HCT116 (cell line): ENCODE measurements at regions not wholly inside any gene's neighbourhood (a gene's known extent, or its start where the extent isn't known, plus 50 kb on each side); places are given as distances from the start of the nearest gene placed in this dataset.

Experiments used
- ATAC-seq: fragments of 200-7000 bp; cut with Tn5 transposase; 2 replicates; pipeline ENCODE4 v1.9.1; 2020; ENCODE audit warnings: mild to moderate bottlenecking, moderate library complexity
- BruUV-seq: library from RNA; stranded (reverse); fragments of 400-500 nt; replicated peaks from 2 replicates; lab custom pipeline; 2021; lab: Mats Ljungman, UMichigan
- CTCF ChIA-PET: fragments of 300-600 bp; sonication (Branson Sonifier 250); formaldehyde crosslinking; loops from one replicate; lab custom pipeline; 2021; ENCODE audit warnings: antibody characterized with exemption; lab: Charles Lee
- POLR2A ChIA-PET: fragments of 300-600, 350-600 bp; sonication (Branson Sonifier 250); formaldehyde crosslinking; loops from one replicate; lab custom pipeline; 2021; ENCODE audit warnings: antibody characterized with exemption; lab: Charles Lee
- RAD21 ChIA-PET, 2 experiments: fragments of 300-600 bp; sonication (Branson Sonifier 250); formaldehyde crosslinking; loops; one replicate each; lab custom pipeline; 2023; ENCODE audit warnings: low total read pairs in 2 of 2; ENCODE audit not compliant: uncharacterized antibody in 2 of 2, unreplicated experiment in 2 of 2, low non-redundant PET in 1 of 2; lab: Charles Lee
- DNase-seq: peaks from one replicate; pipeline ENCODE4 v3.0.0-alpha.2; 2010; ENCODE audit warnings: low read depth, low spot score
- H2AFZ ChIP-seq: fragments of 200-600 bp; shearing (Covaris generic), sonication (generic); 2 replicates; pipeline ENCODE4 v1.6.1; 2017; ENCODE audit warnings: low read depth, mixed run types, mixed read lengths, antibody characterized with exemption, low read length; ENCODE audit not compliant: poor library complexity, severe bottlenecking
- H3K27ac ChIP-seq: 2 replicates; pipeline ENCODE4 v1.5.1; 2012; ENCODE audit warnings: low read depth, low read length
- H3K27me3 ChIP-seq: fragments of 200-600 bp; sonication (generic); 2 replicates; pipeline ENCODE4 v1.6.1; 2016; ENCODE audit warnings: mixed run types, low read length, mixed read lengths; ENCODE audit not compliant: insufficient read depth
- H3K36me3 ChIP-seq, 2 experiments: fragments of 200-500 bp in 1 of 2; fragments of 200-600 bp in 1 of 2; sonication (Bioruptor generic) in 1 of 2; sonication (generic) in 1 of 2; 2 replicates each; pipeline versions ENCODE4 v1.5.1 to v1.6.1; 2014 to 2016; ENCODE audit warnings: low read length in 2 of 2, inconsistent platforms in 1 of 2, mixed read lengths in 1 of 2, mixed run types in 1 of 2; ENCODE audit not compliant: insufficient read depth in 2 of 2, control insufficient read depth in 1 of 2
- H3K4me1 ChIP-seq, 2 experiments: fragments of 200-600 bp in 1 of 2; sonication (generic) in 1 of 2; 2 replicates each; pipeline versions ENCODE4 v1.5.1 to v1.6.1; 2012 to 2017; ENCODE audit warnings: low read length in 2 of 2, inconsistent platforms in 1 of 2, mild to moderate bottlenecking in 1 of 2, mixed read lengths in 1 of 2, mixed run types in 1 of 2, moderate library complexity in 1 of 2; ENCODE audit not compliant: insufficient read depth in 2 of 2, control insufficient read depth in 1 of 2
- H3K4me2 ChIP-seq: fragments of 200-600 bp; sonication (generic); 2 replicates; pipeline ENCODE4 v1.6.1; 2017; ENCODE audit warnings: mixed run types, low read length, mixed read lengths
- H3K4me3 ChIP-seq, 2 experiments: fragments of 200-600 bp in 1 of 2; sonication (generic) in 1 of 2; replicated peaks in 1 of 2; 2 replicates each; pipeline ENCODE4 v1.5.1; 2011 to 2016; ENCODE audit warnings: low read length in 2 of 2, control low read depth in 1 of 2, low read depth in 1 of 2, mild to moderate bottlenecking in 1 of 2, mixed read lengths in 1 of 2, mixed run types in 1 of 2
- H3K79me2 ChIP-seq: fragments of 200-600 bp; sonication (generic); 2 replicates; pipeline ENCODE4 v1.6.1; 2017; ENCODE audit warnings: mild to moderate bottlenecking, mixed run types, low read length, moderate library complexity, mixed read lengths; ENCODE audit not compliant: insufficient read depth
- H3K9ac ChIP-seq: fragments of 200-600 bp; sonication (generic); 2 replicates; pipeline ENCODE4 v1.6.1; 2016; ENCODE audit warnings: low read length, mixed read lengths
- H3K9me2 ChIP-seq: fragments of 200-600 bp; sonication (generic), shearing (Covaris generic); 2 replicates; pipeline ENCODE4 v1.6.1; 2017; ENCODE audit warnings: mixed run types, mild to moderate bottlenecking, moderate library complexity; ENCODE audit not compliant: insufficient read depth
- H3K9me3 ChIP-seq, 2 experiments: fragments of 200-500 bp in 1 of 2; fragments of 200-600 bp in 1 of 2; sonication (Bioruptor generic) in 1 of 2; sonication (generic) in 1 of 2; 2 replicates each; pipeline ENCODE4 v1.6.1; 2014 to 2017; ENCODE audit warnings: low read length in 2 of 2, mixed read lengths in 2 of 2, inconsistent platforms in 1 of 2, low read depth in 1 of 2, mild to moderate bottlenecking in 1 of 2, mixed run types in 1 of 2, moderate library complexity in 1 of 2; ENCODE audit not compliant: control insufficient read depth in 1 of 2, insufficient read depth in 1 of 2
- H4K20me1 ChIP-seq: fragments of 200-600 bp; sonication (generic), shearing (Covaris generic); 2 replicates; pipeline ENCODE4 v1.6.1; 2017; ENCODE audit warnings: mixed run types, mild to moderate bottlenecking, moderate library complexity; ENCODE audit not compliant: insufficient read depth
- CTCF ChIP-seq, 3 experiments: fragments of 200-600 bp in 1 of 3; sonication (generic) in 1 of 3; IDR thresholded peaks in 2 of 3; conservative IDR thresholded peaks in 1 of 3; 2 replicates each; pipeline ENCODE4 v1.5.1; 2012 to 2017; ENCODE audit warnings: low read depth in 2 of 3, low read length in 2 of 3, antibody characterized with exemption in 1 of 3, borderline replicate concordance in 1 of 3, control low read depth in 1 of 3, mild to moderate bottlenecking in 1 of 3, mixed read lengths in 1 of 3, mixed run types in 1 of 3, moderate library complexity in 1 of 3; ENCODE audit not compliant: insufficient read depth in 1 of 3
- FOSL1 ChIP-seq: IDR thresholded peaks from 2 replicates; pipeline ENCODE4 v1.6.1; 2012; ENCODE audit warnings: low read depth
- POLR2AphosphoS5 ChIP-seq: IDR thresholded peaks from 2 replicates; pipeline ENCODE4 v1.6.1; 2011; ENCODE audit warnings: mild to moderate bottlenecking, low read depth, low read length, moderate library complexity
- SIN3A ChIP-seq: IDR thresholded peaks from 2 replicates; pipeline ENCODE4 v1.6.1; 2012; ENCODE audit warnings: low read depth
- ZFX ChIP-seq: fragments of 450-650 bp; IDR thresholded peaks from 2 replicates; pipeline ENCODE4 v1.6.1; 2017
- intact Hi-C: fragments of 100-400 bp; cut with micrococcal nuclease; formaldehyde crosslinking; loops from 2 replicates; pipeline ENCODE4 v1.10.0; 2022

DNA sequence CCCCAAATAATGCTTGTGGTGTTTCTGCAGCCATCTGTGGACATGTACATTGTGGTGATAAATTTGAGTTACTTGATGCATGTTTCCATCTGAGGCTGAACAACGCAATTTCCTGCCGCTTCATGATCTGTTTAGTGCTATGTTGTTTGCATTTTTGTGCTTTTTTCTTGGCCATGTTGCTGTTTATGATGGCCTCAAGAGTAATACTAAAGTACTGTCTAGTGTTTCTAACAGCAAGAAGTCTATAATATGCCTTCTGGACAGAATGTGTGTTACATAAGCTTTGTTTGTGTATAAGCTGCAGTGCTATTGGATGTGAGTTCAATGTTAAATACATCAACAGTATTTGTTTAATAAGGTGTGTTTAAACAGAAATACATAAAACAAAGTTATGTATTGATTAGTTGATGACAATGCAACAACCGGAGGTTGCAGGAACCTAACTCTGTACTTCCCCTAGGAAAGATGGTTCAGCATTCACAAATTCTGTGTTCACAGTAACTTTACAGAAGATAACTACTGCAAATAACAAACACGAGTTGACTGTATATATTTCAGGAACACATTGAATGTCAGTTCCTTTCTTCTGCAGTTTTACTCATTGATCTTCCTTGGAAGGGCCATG is 114.8 kb upstream of the USP24 start:
- Histone ChIP-seq H4K20me1 (no peaks in the 10 kb centered on the region), H3K27ac (no peak overlapping the region), H3K36me3 (no peaks in the 10 kb centered on the region), H3K27me3 (no peaks in the 10 kb centered on the region), H3K4me1 (no peaks in the 10 kb centered on the region), H3K4me2 (no peak overlapping the region), H2AFZ (no peak overlapping the region)
- CTCF ChIA-PET: interaction anchor here (1.3 kb wide), 1 partner anchor 8 kb away, joined by 5 read pairs; no protein-coding TSS in a partner anchor
- TF ChIP-seq FOSL1 (no peak), POLR2AphosphoS5 (no peak)
- TF ChIP-seq, all 23 proteins: peak for 0
- H3K9ac ChIP-seq: no peak overlapping the region
- POLR2A ChIA-PET: no interaction called here
- no peaks in the 10 kb centered on the region for H3K9me3 ChIP-seq
- intact Hi-C loops: no loop called here
- DNase-seq: no peak
- H3K9me2 ChIP-seq: no peaks in the 10 kb centered on the region
- H3K79me2 ChIP-seq: no peaks in the 10 kb centered on the region
- no peak overlapping the region for H3K4me3 ChIP-seq
- ATAC-seq: no peak
- RAD21 ChIA-PET: no interaction called here
- BruUV-seq: no TSS peak

- no TSS peak for BruUV-seq
- intact Hi-C loops: no loop called here
- H3K27ac ChIP-seq: no peak overlapping the region
- H4K20me1 ChIP-seq: no peaks in the 10 kb centered on the region
- RAD21 ChIA-PET: no interaction called here
- TF ChIP-seq ZFX (no peak), CTCF (IDR thresholded peaks at IDR 0.05 in 2 of 3, conservative IDR thresholded peaks at IDR 0.05 in 1 of 3; ENCODE audit: borderline replicate concordance in 1 of 3, insufficient read depth in 1 of 3, low read depth in 2 of 3, low read length in 2 of 3) (no peak), SIN3A (no peak)
- DNase-seq (no peak), ATAC-seq (no peak)
- POLR2A ChIA-PET: no interaction called here
- no peak overlapping the region for H3K4me2 ChIP-seq
- no peak overlapping the region for H2AFZ ChIP-seq
- no peaks in the 10 kb centered on the region for H3K27me3 ChIP-seq
- no peak overlapping the region for H3K4me3 ChIP-seq
- CTCF ChIA-PET: interaction anchor here (1.3 kb wide), 1 partner anchor 9 kb away, joined by 5 read pairs; no protein-coding TSS in a partner anchor
- H3K36me3 ChIP-seq: no peaks in the 10 kb centered on the region
- no peaks in the 10 kb centered on the region for H3K9me2 ChIP-seq
- no peaks in the 10 kb centered on the region for H3K4me1 ChIP-seq
- H3K9ac ChIP-seq: no peak overlapping the region
- no peaks in the 10 kb centered on the region for H3K9me3 ChIP-seq
- H3K79me2 ChIP-seq: no peaks in the 10 kb centered on the region
Measured at GRCh38 chr1:55329091-55329490, 113.9 kb upstream of the USP24 start.
